ENCODE measurements at regions not wholly inside any gene's neighbourhood (a gene's known extent, or its start where the extent isn't known, plus 50 kb on each side); places are given as distances from the start of the nearest gene placed in this dataset.

- no peak for TF ChIP-seq POLR2A (IDR thresholded peaks at IDR 0.05)
- TF ChIP-seq CTCF (IDR thresholded peaks at IDR 0.05) = no peak
- intact Hi-C loops (cut with DNase I) = no loop called here
- Histone ChIP-seq H3K27ac (no peak overlapping the region), H3K4me3 (replicated peaks in 1 of 3) (no peak overlapping the region), H3K4me1 (no peaks in the 10 kb centered on the region), H3K9me3 (no peaks in the 10 kb centered on the region), H3K27me3 (no peaks in the 10 kb centered on the region), H3K36me3 (no peaks in the 10 kb centered on the region)
- no peak for DNase-seq
- 86 to 89% methylated on average over 3 of the region's 3 CpGs for WGBS, 2 donors
These were observed 477.6 kb downstream of the TMEM232 start for GRCh38 chr5:110248921-110249320.

- Histone ChIP-seq H3K9me3 (no peaks in the 10 kb centered on the region), H3K4me1 (no peaks in the 10 kb centered on the region), H3K4me3 (replicated peaks in 1 of 3) (no peak overlapping the region), H3K27me3 (no peaks in the 10 kb centered on the region), H3K36me3 (no peaks in the 10 kb centered on the region), H3K27ac (no peak overlapping the region)
- intact Hi-C loops (cut with DNase I) = no loop called here
- TF ChIP-seq CTCF (IDR thresholded peaks at IDR 0.05) = no peak
- no peak for DNase-seq
- WGBS, 2 donors = 97 to 100% methylated on average over 1 of the region's 1 CpG
These were observed 476.1 kb downstream of the TMEM232 start for GRCh38 chr5:110250355-110250754.

DNA sequence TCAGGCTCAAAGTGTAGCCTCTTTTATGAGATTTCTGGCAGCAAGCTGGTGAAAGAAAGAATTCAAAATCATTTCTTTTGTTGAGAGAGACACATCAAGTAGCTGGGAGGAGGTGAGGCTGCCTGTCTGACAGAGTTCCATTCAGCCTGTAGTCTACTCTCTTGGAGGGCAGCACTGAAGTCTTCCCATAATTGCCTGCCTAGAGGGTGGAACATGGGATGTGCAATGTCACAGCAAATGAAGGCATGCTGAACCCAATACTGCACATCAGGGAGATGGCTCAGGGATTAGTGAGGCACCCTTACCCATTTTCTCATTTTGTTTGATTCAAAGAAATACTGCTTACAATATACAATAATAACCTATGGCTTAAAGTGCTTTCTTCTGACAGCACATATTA, 475.7 kb downstream of the TMEM232 start:
- TF ChIP-seq CTCF (IDR thresholded peaks at IDR 0.05) (no peak), POLR2A (IDR thresholded peaks at IDR 0.05) (no peak)
- intact Hi-C loops (cut with DNase I) = no loop called here

DNA sequence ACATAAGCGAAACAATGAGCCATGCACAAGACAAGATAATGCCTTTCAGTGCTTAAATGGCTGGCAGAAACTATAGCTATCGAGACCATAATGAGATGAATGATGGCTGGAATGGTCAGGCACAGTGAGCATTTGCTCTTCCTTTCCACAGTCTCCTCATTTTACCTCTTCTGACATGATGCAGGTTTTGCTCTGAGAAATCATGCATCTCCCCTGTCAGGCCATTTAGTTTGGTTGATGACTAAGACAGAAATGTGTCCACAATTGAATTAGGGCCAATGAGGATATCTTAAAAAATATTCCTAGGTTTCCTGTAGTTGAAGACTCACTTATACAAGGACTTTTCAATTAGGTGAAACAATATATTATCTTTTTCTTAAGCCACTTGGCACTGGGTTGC, 475.1 kb downstream of the TMEM232 start:
- no peak for TF ChIP-seq POLR2A (IDR thresholded peaks at IDR 0.05)
- TF ChIP-seq CTCF (IDR thresholded peaks at IDR 0.05) = no peak
- H3K9me3 ChIP-seq = no peaks in the 10 kb centered on the region
- H3K27ac ChIP-seq = no peak overlapping the region
- no peaks in the 10 kb centered on the region for H3K27me3 ChIP-seq
- no peaks in the 10 kb centered on the region for H3K36me3 ChIP-seq
- DNase-seq = no peak
- no peaks in the 10 kb centered on the region for H3K4me1 ChIP-seq
- no peak overlapping the region for H3K4me3 ChIP-seq (replicated peaks in 1 of 3)
- intact Hi-C loops (cut with DNase I) = no loop called here
- 91 to 92% methylated on average over 2 of the region's 2 CpGs for WGBS, 2 donors

More for the DNA sequence above, 475.7 kb downstream of the TMEM232 start:
- DNase-seq = no peak
- Histone ChIP-seq H3K27me3 (no peaks in the 10 kb centered on the region), H3K27ac (no peak overlapping the region), H3K4me3 (replicated peaks in 1 of 3) (no peak overlapping the region), H3K4me1 (no peaks in the 10 kb centered on the region), H3K36me3 (no peaks in the 10 kb centered on the region), H3K9me3 (no peaks in the 10 kb centered on the region)

DNA sequence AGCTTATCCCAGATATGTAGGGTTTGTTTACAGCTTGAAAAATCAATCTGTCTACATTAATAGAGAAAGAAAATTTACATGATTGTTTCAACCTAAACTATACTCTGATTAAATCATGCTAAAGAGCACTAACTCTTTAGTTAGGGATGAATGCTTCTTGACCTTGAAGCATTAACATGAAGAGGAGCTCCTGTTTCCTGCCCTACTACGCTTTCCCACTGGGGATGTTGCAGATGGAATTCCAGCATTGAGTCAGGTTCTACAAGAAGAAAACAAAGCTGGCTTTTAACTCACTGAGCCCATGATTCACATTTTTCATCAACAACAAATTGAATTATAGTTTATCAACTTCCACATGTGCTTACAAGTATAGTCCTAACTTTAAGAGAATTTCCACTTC, 471.3 kb downstream of the TMEM232 start:
- no peaks in the 10 kb centered on the region for H3K27me3 ChIP-seq
- 76 to 86% methylated on average over 1 of the region's 1 CpG for WGBS, 2 donors
- TF ChIP-seq POLR2A (IDR thresholded peaks at IDR 0.05) (no peak), CTCF (IDR thresholded peaks at IDR 0.05) (no peak)
- intact Hi-C loops (cut with DNase I) = no loop called here
- no peaks in the 10 kb centered on the region for H3K4me1 ChIP-seq
- no peaks in the 10 kb centered on the region for H3K9me3 ChIP-seq
- DNase-seq = no peak
- no peak overlapping the region for H3K27ac ChIP-seq
- no peaks in the 10 kb centered on the region for H3K36me3 ChIP-seq
- H3K4me3 ChIP-seq (replicated peaks in 1 of 3) = no peak overlapping the region
